GM12872 (cell line): ENCODE measurements at regions not wholly inside any gene's neighbourhood (a gene's known extent, or its start where the extent isn't known, plus 50 kb on each side); places are given as distances from the start of the nearest gene placed in this dataset.

Experiments used
- TF ChIP-seq, protein P1 (sequence below): IDR thresholded peaks from 3 replicates; pipeline ENCODE4 v1.5.1; 2011; ENCODE audit warnings: low read depth, mild to moderate bottlenecking, low read length, moderate library complexity; ENCODE audit not compliant: insufficient read depth

DNA sequence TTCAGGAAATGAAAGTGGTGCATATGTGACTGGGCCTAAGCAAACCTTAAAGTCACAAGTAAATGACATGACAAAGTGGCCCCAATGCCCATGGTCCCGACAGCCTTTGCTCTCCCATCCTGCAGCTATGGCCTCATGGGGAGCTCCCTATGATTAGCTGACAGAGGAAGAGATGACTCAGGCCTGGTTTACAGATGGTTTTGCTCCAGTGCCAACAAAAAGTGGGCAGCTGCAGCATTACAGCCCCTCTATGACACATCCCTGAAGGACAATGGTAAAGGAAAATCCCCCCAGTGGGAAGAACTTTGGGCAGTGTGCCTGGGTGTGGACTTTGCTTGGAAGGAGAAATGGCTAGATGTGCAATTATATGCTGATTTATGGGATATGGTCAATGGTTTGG is 105.1 kb upstream of the ADCY1 start:
- TF ChIP-seq, protein P1, sequence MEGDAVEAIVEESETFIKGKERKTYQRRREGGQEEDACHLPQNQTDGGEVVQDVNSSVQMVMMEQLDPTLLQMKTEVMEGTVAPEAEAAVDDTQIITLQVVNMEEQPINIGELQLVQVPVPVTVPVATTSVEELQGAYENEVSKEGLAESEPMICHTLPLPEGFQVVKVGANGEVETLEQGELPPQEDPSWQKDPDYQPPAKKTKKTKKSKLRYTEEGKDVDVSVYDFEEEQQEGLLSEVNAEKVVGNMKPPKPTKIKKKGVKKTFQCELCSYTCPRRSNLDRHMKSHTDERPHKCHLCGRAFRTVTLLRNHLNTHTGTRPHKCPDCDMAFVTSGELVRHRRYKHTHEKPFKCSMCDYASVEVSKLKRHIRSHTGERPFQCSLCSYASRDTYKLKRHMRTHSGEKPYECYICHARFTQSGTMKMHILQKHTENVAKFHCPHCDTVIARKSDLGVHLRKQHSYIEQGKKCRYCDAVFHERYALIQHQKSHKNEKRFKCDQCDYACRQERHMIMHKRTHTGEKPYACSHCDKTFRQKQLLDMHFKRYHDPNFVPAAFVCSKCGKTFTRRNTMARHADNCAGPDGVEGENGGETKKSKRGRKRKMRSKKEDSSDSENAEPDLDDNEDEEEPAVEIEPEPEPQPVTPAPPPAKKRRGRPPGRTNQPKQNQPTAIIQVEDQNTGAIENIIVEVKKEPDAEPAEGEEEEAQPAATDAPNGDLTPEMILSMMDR, result no peak

DNA sequence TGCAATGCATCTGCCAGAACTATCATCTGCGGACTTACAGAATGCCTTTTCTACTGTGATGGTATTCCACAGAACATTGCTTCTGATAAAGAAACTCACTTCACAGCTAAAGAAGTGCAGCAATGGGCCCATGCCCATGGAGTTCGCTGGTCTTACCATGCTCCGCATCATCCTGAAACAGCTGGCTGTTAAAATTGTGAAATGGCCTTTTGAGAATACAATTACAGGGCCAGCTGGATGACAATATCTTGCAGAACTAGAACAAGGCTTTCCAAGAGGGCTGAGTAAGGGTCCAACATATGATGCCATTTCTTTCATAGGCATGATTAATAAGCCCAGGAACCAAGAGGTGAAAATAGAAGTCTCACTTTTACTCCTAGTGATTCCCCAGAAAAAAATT is 104.1 kb upstream of the ADCY1 start:
- TF ChIP-seq, protein P1, result no peak

DNA sequence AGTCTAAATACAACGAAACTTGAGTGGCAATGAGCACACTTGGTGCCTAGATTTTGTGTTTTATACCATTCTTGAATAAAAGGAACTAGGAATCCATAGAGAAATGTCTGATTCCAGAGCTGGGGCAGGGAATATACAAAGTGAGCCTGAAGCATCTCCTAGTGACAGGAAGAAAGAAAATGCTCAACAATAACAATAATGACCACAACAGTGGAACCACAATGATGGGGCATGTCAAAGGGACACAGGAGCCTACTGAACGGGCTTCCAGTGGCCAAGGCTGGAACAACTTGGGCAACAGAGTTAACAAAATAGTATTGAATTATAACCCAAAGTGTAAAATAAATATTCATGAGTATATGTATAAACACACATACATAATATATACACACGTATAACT is 94.4 kb upstream of the ADCY1 start:
- TF ChIP-seq, protein P1, result no peak

DNA sequence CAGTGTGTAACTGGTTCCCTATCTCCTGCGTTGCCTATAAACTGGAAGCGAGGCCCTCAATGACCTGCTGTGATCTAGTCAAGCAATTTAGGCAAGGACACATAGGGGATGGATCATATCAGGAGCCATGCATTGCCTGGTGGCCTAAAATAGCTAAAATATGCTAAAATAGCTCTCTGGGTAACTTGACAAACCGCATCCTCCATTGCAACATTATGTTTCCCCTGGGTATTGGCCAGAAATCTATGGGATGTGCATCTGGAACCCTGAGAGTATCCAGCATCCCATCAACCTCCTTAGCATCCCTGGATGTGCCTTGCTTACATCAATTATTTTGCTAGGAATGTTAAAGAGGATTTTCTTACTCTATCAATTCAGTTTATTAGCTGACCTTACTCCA is 91.7 kb upstream of the ADCY1 start:
- TF ChIP-seq, protein P1, result no peak

DNA sequence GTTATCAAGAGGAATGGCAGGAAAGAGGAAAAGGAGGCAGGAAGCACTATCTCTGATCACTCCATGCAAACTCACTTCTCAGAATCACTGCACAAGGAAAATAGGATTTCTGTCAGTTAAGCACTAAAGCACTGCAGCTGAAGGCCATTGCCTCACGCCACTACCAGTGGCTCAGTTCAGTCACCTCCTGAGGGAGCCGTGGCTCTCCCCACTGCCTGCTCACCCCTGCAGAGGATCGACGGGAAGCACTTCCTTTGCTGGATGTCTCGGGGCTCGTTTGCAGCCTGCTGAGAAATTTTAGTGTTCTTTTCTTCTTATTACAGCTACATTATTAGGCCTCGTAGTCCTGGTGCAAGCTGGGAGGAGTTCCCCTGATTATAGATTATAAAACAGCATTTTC is 90.1 kb upstream of the ADCY1 start:
- TF ChIP-seq, protein P1, result no peak

DNA sequence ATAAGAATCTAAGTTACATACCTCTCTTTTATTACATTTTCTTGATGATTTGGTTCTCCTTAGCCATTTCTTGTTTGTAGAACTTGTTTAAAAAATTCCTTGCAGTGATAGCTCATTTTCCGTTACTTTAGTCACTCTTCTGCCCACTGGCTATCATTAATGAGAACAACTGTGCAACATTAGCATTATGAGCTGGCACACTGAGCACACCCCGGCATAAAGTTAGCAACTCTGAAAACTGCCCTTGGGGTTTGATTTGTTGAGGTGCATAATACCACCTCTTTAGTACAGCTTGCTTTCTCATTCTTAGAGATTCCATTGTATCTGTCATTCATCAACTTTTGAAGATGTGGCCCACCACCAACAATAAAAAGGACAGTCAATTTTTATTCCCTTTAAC is 87.6 kb upstream of the ADCY1 start:
- TF ChIP-seq, protein P1, result no peak

DNA sequence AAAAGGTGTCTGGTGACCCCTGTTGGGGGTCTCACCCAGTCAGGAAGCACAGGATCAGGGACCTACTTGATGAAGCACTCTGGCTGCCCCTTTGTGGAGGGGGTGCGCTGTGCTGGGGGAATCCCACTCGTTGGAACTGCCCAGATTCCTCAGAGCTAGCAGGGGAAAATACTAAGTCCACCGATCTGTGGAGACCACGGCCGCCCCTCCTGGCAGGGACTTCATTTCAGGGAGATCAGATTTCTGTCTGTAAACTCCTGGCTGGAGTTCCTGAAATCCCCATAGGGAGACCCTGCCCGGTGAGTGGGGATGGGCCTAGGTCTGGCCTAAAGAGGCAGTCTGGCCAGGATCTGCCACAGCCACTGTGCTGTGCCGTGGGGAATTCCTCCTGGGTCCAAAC is 79.3 kb upstream of the ADCY1 start:
- TF ChIP-seq, protein P1, result no peak

DNA sequence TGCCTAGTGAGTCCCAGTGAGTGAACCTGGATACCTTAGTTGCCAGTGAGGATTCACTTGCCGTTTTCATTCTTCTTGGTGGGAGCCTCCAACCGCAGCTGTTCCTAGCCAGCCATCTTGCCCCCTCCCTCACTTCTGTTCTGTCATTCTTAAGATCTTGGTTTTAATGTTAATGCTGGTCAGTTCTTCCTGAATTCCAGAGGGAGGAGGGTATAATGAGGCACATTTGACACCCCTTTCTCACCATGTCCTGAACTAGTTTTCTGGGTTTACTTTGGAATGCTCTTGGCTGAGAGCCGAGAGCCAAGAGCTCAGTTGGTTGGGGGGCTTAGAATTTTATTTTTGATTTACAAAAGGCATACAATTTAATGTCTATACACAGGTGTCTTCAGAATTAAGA is 78.5 kb upstream of the ADCY1 start:
- TF ChIP-seq, protein P1, result no peak
